Nephron (organoid): ENCODE measurements at regions not wholly inside any gene's neighbourhood (a gene's known extent, or its start where the extent isn't known, plus 50 kb on each side); places are given as distances from the start of the nearest gene placed in this dataset.

Source experiments
- H3K27ac Mint-ChIP-seq, 3 experiments: 2 replicates each; pipeline ENCODE4 v1.8.0; 2020; ENCODE audit warnings: mixed read lengths in 3 of 3, mild to moderate bottlenecking in 2 of 3, moderate library complexity in 1 of 3
- H3K27me3 Mint-ChIP-seq: 2 replicates; pipeline ENCODE4 v1.8.0; 2021; ENCODE audit warnings: low read depth, mild to moderate bottlenecking, moderate library complexity, mixed read lengths
- H3K36me3 Mint-ChIP-seq: 2 replicates; pipeline ENCODE4 v1.8.0; 2020; ENCODE audit warnings: low read depth, mixed read lengths
- H3K4me1 Mint-ChIP-seq: 2 replicates; pipeline ENCODE4 v1.8.0; 2020; ENCODE audit warnings: mixed read lengths
- H3K4me3 Mint-ChIP-seq, 3 experiments: 2 replicates each; pipeline ENCODE4 v1.8.0; 2020; ENCODE audit warnings: mild to moderate bottlenecking in 3 of 3, mixed read lengths in 3 of 3, moderate library complexity in 2 of 3
- H3K9me3 Mint-ChIP-seq: 2 replicates; pipeline ENCODE4 v1.8.0; 2020; ENCODE audit warnings: mixed read lengths
- CTCF ChIP-seq, 3 experiments: fragments of 200-600 bp; sonication (generic); IDR thresholded peaks; one replicate each; pipeline ENCODE4 v1.5.0; 2021; ENCODE audit warnings: antibody characterized with exemption in 3 of 3; ENCODE audit not compliant: unreplicated experiment in 3 of 3

- Mint-ChIP-seq H3K4me3 (no peak overlapping the region), H3K4me1 (no peaks in the 10 kb centered on the region)
Observed at GRCh38 chr11:79676396-79676795, 235.6 kb upstream of the TENM4 start.

GRCh38 chr11:79675081-79675480 is 234.3 kb upstream of the TENM4 start:
- no peaks in the 10 kb centered on the region for H3K36me3 Mint-ChIP-seq
- H3K27ac Mint-ChIP-seq: no peak overlapping the region
- TF ChIP-seq CTCF (IDR thresholded peaks at IDR 0.05; ENCODE audit: unreplicated experiment in 3 of 3): no peak
- H3K4me1 Mint-ChIP-seq: peaks cover 11% of the 10 kb centered on the region
- peaks cover 3% of the 10 kb centered on the region for H3K9me3 Mint-ChIP-seq
- H3K4me3 Mint-ChIP-seq: no peak overlapping the region
- H3K27me3 Mint-ChIP-seq: peaks cover 8% of the 10 kb centered on the region

More at GRCh38 chr11:79676396-79676795, 235.6 kb upstream of the TENM4 start:
- no peaks in the 10 kb centered on the region for H3K36me3 Mint-ChIP-seq
- H3K27ac Mint-ChIP-seq: no peak overlapping the region
- H3K9me3 Mint-ChIP-seq: peaks cover 3% of the 10 kb centered on the region
- no peak for TF ChIP-seq CTCF (IDR thresholded peaks at IDR 0.05; ENCODE audit: unreplicated experiment in 3 of 3)
- peaks cover 4% of the 10 kb centered on the region for H3K27me3 Mint-ChIP-seq

- H3K27ac Mint-ChIP-seq: no peak overlapping the region
- no peaks in the 10 kb centered on the region for H3K36me3 Mint-ChIP-seq
- peaks cover 18% of the 10 kb centered on the region for H3K4me1 Mint-ChIP-seq
Observed at GRCh38 chr11:79672786-79673185, 232.0 kb upstream of the TENM4 start.

GRCh38 chr11:79671401-79671800 is 230.6 kb upstream of the TENM4 start:
- no peak for TF ChIP-seq CTCF (IDR thresholded peaks at IDR 0.05; ENCODE audit: unreplicated experiment in 3 of 3)
- H3K27me3 Mint-ChIP-seq: peaks cover 8% of the 10 kb centered on the region

More at GRCh38 chr11:79672786-79673185, 232.0 kb upstream of the TENM4 start:
- Mint-ChIP-seq H3K4me3 (no peak overlapping the region), H3K9me3 (no peaks in the 10 kb centered on the region), H3K27me3 (peaks cover 5% of the 10 kb centered on the region)
- no peak for TF ChIP-seq CTCF (IDR thresholded peaks at IDR 0.05; ENCODE audit: unreplicated experiment in 3 of 3)

GRCh38 chr11:79670882-79671281 is 230.1 kb upstream of the TENM4 start:
- TF ChIP-seq CTCF (IDR thresholded peaks at IDR 0.05; ENCODE audit: unreplicated experiment in 3 of 3): no peak
- Mint-ChIP-seq H3K4me3 (no peak overlapping the region), H3K9me3 (no peaks in the 10 kb centered on the region), H3K36me3 (no peaks in the 10 kb centered on the region), H3K27ac (peak overlapping the region in 1 of 3 experiments; percentile 38), H3K4me1 (peaks cover 35% of the 10 kb centered on the region), H3K27me3 (peaks cover 11% of the 10 kb centered on the region)

More at GRCh38 chr11:79671401-79671800, 230.6 kb upstream of the TENM4 start:
- Mint-ChIP-seq H3K36me3 (no peaks in the 10 kb centered on the region), H3K4me3 (no peak overlapping the region), H3K27ac (no peak overlapping the region), H3K4me1 (peaks cover 31% of the 10 kb centered on the region), H3K9me3 (no peaks in the 10 kb centered on the region)

GRCh38 chr11:79668575-79668974 is 227.7 kb upstream of the TENM4 start:
- no peak overlapping the region for H3K27ac Mint-ChIP-seq
- no peaks in the 10 kb centered on the region for H3K9me3 Mint-ChIP-seq
- H3K4me1 Mint-ChIP-seq: peaks cover 41% of the 10 kb centered on the region
- no peaks in the 10 kb centered on the region for H3K36me3 Mint-ChIP-seq
- peaks cover 14% of the 10 kb centered on the region for H3K27me3 Mint-ChIP-seq
- TF ChIP-seq CTCF (IDR thresholded peaks at IDR 0.05; ENCODE audit: unreplicated experiment in 3 of 3): no peak
- no peak overlapping the region for H3K4me3 Mint-ChIP-seq
